ENCODE measurements at regions not wholly inside any gene's neighbourhood (a gene's known extent, or its start where the extent isn't known, plus 50 kb on each side); places are given as distances from the start of the nearest gene placed in this dataset.

DNA sequence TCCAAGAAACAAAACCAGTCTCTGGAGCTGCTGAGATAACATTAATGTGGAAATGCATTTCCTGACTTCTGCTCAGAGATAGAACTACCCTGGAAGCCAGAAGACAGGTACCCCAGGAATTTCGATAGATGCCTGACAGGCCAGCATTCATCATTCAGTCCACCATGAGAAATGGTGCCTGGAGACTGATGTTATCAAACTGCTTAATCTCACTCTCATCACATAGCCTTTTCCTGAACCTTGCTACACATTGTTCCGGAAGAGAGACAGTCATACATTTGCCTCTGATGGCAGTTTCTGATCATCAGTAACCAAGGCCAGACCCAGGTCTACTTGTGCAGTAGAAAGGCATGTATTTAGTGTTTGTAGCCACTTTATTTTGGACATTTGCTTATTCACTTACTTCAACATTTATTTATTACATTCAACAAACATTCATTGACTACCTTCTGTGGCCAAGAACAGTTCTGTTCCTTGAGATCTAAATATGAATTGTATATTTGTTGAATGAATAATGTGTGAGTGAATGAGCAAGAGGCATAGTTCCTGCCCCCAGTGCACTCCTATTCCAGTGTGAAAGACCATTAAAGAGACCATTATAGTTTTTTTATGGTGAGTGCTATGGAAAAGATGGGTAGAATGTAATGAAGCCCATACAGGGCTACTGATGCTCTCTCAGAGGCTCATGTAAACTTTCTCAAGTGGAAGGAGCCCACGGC, 485.7 kb downstream of the NUF2 start:
- no TSS peak for BruUV-seq (replicated peaks)
- CTCF ChIA-PET (ENCODE audit: low intra/inter-chr PET ratio): no interaction called here

More for the DNA sequence above, 485.7 kb downstream of the NUF2 start:
- H3K4me2 ChIP-seq (ENCODE audit: insufficient read depth, low read length): no peak overlapping the region
- TF ChIP-seq CBX8 (IDR thresholded peaks at IDR 0.05; ENCODE audit: borderline replicate concordance, extremely low read depth, low read depth, low read length, poor library complexity, severe bottlenecking): no peak
- TF ChIP-seq CREBBP (IDR thresholded peaks at IDR 0.05; ENCODE audit: low read depth, low read length): no peak
- TF ChIP-seq CEBPG (CRISPR knock-in tag; IDR thresholded peaks at IDR 0.05): no peak
- TF ChIP-seq CEBPG (tag; conservative IDR thresholded peaks at IDR 0.05 in 1 of 2, IDR thresholded peaks at IDR 0.05 in 1 of 2): no peak
- TF ChIP-seq MAZ (CRISPR knock-in tag; conservative IDR thresholded peaks at IDR 0.05 in 1 of 2, IDR thresholded peaks at IDR 0.05 in 1 of 2): no peak
- TF ChIP-seq, protein P1, sequence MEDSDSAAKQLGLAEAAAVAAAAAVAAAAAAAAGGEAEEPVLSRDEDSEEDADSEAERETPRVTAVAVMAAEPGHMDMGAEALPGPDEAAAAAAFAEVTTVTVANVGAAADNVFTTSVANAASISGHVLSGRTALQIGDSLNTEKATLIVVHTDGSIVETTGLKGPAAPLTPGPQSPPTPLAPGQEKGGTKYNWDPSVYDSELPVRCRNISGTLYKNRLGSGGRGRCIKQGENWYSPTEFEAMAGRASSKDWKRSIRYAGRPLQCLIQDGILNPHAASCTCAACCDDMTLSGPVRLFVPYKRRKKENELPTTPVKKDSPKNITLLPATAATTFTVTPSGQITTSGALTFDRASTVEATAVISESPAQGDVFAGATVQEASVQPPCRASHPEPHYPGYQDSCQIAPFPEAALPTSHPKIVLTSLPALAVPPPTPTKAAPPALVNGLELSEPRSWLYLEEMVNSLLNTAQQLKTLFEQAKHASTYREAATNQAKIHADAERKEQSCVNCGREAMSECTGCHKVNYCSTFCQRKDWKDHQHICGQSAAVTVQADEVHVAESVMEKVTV (CRISPR knock-in tag; IDR thresholded peaks at IDR 0.05): no peak
- TF ChIP-seq, protein P2, sequence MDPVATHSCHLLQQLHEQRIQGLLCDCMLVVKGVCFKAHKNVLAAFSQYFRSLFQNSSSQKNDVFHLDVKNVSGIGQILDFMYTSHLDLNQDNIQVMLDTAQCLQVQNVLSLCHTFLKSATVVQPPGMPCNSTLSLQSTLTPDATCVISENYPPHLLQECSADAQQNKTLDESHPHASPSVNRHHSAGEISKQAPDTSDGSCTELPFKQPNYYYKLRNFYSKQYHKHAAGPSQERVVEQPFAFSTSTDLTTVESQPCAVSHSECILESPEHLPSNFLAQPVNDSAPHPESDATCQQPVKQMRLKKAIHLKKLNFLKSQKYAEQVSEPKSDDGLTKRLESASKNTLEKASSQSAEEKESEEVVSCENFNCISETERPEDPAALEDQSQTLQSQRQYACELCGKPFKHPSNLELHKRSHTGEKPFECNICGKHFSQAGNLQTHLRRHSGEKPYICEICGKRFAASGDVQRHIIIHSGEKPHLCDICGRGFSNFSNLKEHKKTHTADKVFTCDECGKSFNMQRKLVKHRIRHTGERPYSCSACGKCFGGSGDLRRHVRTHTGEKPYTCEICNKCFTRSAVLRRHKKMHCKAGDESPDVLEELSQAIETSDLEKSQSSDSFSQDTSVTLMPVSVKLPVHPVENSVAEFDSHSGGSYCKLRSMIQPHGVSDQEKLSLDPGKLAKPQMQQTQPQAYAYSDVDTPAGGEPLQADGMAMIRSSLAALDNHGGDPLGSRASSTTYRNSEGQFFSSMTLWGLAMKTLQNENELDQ (CRISPR knock-in tag; IDR thresholded peaks at IDR 0.05; ENCODE audit: borderline replicate concordance): no peak
- TF ChIP-seq, protein P3, sequence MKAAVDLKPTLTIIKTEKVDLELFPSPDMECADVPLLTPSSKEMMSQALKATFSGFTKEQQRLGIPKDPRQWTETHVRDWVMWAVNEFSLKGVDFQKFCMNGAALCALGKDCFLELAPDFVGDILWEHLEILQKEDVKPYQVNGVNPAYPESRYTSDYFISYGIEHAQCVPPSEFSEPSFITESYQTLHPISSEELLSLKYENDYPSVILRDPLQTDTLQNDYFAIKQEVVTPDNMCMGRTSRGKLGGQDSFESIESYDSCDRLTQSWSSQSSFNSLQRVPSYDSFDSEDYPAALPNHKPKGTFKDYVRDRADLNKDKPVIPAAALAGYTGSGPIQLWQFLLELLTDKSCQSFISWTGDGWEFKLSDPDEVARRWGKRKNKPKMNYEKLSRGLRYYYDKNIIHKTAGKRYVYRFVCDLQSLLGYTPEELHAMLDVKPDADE (conservative IDR thresholded peaks at IDR 0.05; ENCODE audit: control insufficient read depth, low read depth, low read length): no peak
- no peak for TF ChIP-seq BRF1 (IDR thresholded peaks at IDR 0.05; ENCODE audit: borderline replicate concordance, extremely low read depth, insufficient read length)
- no peak for TF ChIP-seq RUNX1 (IDR thresholded peaks at IDR 0.05; ENCODE audit: low read depth)
- POLR2A ChIA-PET: no interaction called here
- no peaks in the 10 kb centered on the region for H3K79me2 ChIP-seq (ENCODE audit: control insufficient read depth, insufficient read depth, low read length)
- no peaks in the 10 kb centered on the region for H3K36me3 ChIP-seq (ENCODE audit: control insufficient read depth, insufficient read depth, low read length)
- H3K4me1 ChIP-seq (replicated peaks in 1 of 2; ENCODE audit: control insufficient read depth in 2 of 2, insufficient read depth in 2 of 2, low read length in 2 of 2): no peaks in the 10 kb centered on the region
- no peaks in the 10 kb centered on the region for H3K9me1 ChIP-seq (ENCODE audit: control insufficient read depth, insufficient read depth, low read length)
- no peak overlapping the region for H3K27ac ChIP-seq (ENCODE audit: extremely low read depth, low read depth, low read length)
- no peak for FAIRE-seq
- whole genome bisulfite sequencing (ENCODE audit: insufficient coverage, low coverage, missing lambda C conversion rate): 0% methylated on average over 3 of the region's 3 CpGs
- H3K9me3 ChIP-seq (replicated peaks; ENCODE audit: control insufficient read depth, insufficient read depth, low read depth, low read length): no peaks in the 10 kb centered on the region
- no peaks in the 10 kb centered on the region for H3K27me3 ChIP-seq (ENCODE audit: control insufficient read depth in 2 of 2, insufficient read depth in 2 of 2, low read length in 2 of 2)
- in situ Hi-C loops (cut with MboI): no loop called here
- intact Hi-C loops (cut with micrococcal nuclease): no loop called here
- no peak for ATAC-seq
- H3K4me3 ChIP-seq: no peak overlapping the region
- H4K20me1 ChIP-seq (replicated peaks; ENCODE audit: control insufficient read depth, insufficient read depth, low read length): no peaks in the 10 kb centered on the region
- H3K9ac ChIP-seq (ENCODE audit: insufficient read depth in 1 of 2, low read depth in 2 of 2, low read length in 2 of 2): no peak overlapping the region
- no peak for DNase-seq (ENCODE audit: extremely low read depth in 1 of 4, low spot score in 3 of 4)
- H2AFZ ChIP-seq (ENCODE audit: low read depth, low read length): no peak overlapping the region

Data from K562 (cell line).